ENCODE measurements at regions not wholly inside any gene's neighbourhood (a gene's known extent, or its start where the extent isn't known, plus 50 kb on each side); places are given as distances from the start of the nearest gene placed in this dataset.

DNA sequence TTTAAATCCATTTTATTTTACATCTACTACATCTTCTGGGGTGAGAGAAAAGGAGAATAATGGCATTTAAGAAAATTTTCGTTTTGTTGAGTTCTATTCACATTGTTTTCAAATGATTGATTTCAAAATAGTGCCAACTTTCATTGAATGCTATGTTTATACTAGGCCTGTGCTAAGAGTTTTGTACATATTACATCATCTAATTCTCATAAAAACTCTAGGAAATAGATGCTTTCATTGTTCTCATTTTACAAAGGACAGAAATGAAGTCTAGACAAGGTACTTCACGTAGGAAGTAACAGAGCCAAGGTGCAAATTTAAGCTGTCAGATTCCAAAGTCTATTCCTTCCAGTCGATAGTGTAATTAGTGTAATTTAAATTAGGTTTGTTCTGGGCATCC is 402.8 kb upstream of the UBE2E3 start:
- TF ChIP-seq, protein P1, sequence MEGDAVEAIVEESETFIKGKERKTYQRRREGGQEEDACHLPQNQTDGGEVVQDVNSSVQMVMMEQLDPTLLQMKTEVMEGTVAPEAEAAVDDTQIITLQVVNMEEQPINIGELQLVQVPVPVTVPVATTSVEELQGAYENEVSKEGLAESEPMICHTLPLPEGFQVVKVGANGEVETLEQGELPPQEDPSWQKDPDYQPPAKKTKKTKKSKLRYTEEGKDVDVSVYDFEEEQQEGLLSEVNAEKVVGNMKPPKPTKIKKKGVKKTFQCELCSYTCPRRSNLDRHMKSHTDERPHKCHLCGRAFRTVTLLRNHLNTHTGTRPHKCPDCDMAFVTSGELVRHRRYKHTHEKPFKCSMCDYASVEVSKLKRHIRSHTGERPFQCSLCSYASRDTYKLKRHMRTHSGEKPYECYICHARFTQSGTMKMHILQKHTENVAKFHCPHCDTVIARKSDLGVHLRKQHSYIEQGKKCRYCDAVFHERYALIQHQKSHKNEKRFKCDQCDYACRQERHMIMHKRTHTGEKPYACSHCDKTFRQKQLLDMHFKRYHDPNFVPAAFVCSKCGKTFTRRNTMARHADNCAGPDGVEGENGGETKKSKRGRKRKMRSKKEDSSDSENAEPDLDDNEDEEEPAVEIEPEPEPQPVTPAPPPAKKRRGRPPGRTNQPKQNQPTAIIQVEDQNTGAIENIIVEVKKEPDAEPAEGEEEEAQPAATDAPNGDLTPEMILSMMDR (IDR thresholded peaks at IDR 0.05), result no peak
- no peak for TF ChIP-seq POLR2A (IDR thresholded peaks at IDR 0.05)

All from right lobe of liver (tissue), 4 donors.